MM.1S (cell line): ENCODE measurements at regions not wholly inside any gene's neighbourhood (a gene's known extent, or its start where the extent isn't known, plus 50 kb on each side); places are given as distances from the start of the nearest gene placed in this dataset.

Experiments
- CTCF ChIP-seq: fragments of 300-600 bp; sonication (generic); IDR thresholded peaks from 2 replicates; pipeline ENCODE4 v1.5.1; 2016; ENCODE audit warnings: antibody characterized with exemption, low read length, mixed read lengths
- EZH2 ChIP-seq: fragments of 300-600 bp; sonication (generic); optimal IDR thresholded peaks from 2 replicates; pipeline ENCODE3; 2017; ENCODE audit warnings: low read depth, mild to moderate bottlenecking, antibody characterized with exemption, low read length, mixed read lengths
- EZH2phosphoT487 ChIP-seq: fragments of 300-600 bp; sonication (generic); IDR thresholded peaks from 2 replicates; pipeline ENCODE4 v1.6.1; 2018; ENCODE audit warnings: antibody characterized with exemption, low read length

- TF ChIP-seq EZH2phosphoT487 = no peak
- TF ChIP-seq CTCF = no peak
- no peak for TF ChIP-seq EZH2
Observed at GRCh38 chr4:25564836-25565235, 90.8 kb upstream of the SLC34A2 start.
